SW480 (cell line): ENCODE measurements at regions not wholly inside any gene's neighbourhood (a gene's known extent, or its start where the extent isn't known, plus 50 kb on each side); places are given as distances from the start of the nearest gene placed in this dataset.
A peak's percentile ranks its signal among the peaks of the same experiment; 100 is the strongest.

ENCODE experiments used
- DNase-seq: peaks from one replicate; pipeline ENCODE4 v3.0.0-alpha.2; 2016; ENCODE audit warnings: low spot score

- DNase-seq = peak; percentile 19
Observed at GRCh38 chr14:97517566-97518234, 720.5 kb downstream of the VRK1 start.

- DNase-seq = peak; percentile 73
Observed at GRCh38 chr14:97523936-97524335, 726.8 kb downstream of the VRK1 start.

- peak; percentile 44 for DNase-seq
Observed at GRCh38 chr14:97524589-97525319, 727.6 kb downstream of the VRK1 start.

- DNase-seq = no peak
Observed at GRCh38 chr14:97527993-97528392, 730.8 kb downstream of the VRK1 start.

GRCh38 chr14:97532052-97532451 is 734.9 kb downstream of the VRK1 start:
- DNase-seq = no peak

- no peak for DNase-seq
Observed at GRCh38 chr14:97536421-97536820, 739.2 kb downstream of the VRK1 start.

- DNase-seq = no peak
Observed at GRCh38 chr14:97538749-97539410, 741.7 kb downstream of the VRK1 start.

- DNase-seq = no peak
Observed at GRCh38 chr14:97539411-97539795, 742.2 kb downstream of the VRK1 start.

- peak; percentile 16 for DNase-seq
Observed at GRCh38 chr14:97539884-97540283, 742.7 kb downstream of the VRK1 start.

GRCh38 chr14:97543221-97543620 is 746.0 kb downstream of the VRK1 start:
- no peak for DNase-seq

GRCh38 chr14:97543816-97544215 is 746.6 kb downstream of the VRK1 start:
- no peak for DNase-seq

- DNase-seq = no peak
Observed at GRCh38 chr14:97544571-97544970, 747.4 kb downstream of the VRK1 start.

GRCh38 chr14:97546491-97547230 is 749.5 kb downstream of the VRK1 start:
- DNase-seq = no peak

- no peak for DNase-seq
Observed at GRCh38 chr14:97550463-97550862, 753.3 kb downstream of the VRK1 start.

GRCh38 chr14:97554597-97554996 is 757.4 kb downstream of the VRK1 start:
- no peak for DNase-seq

GRCh38 chr14:97564334-97564733 is 767.2 kb downstream of the VRK1 start:
- DNase-seq = no peak

GRCh38 chr14:97571201-97571600 is 774.0 kb downstream of the VRK1 start:
- no peak for DNase-seq

- no peak for DNase-seq
Observed at GRCh38 chr14:97571866-97572555, 774.8 kb downstream of the VRK1 start.

GRCh38 chr14:97572583-97573458 is 775.6 kb downstream of the VRK1 start:
- no peak for DNase-seq

GRCh38 chr14:97575677-97576076 is 778.5 kb downstream of the VRK1 start:
- DNase-seq = no peak

- no peak for DNase-seq
Observed at GRCh38 chr14:97578982-97579548, 781.9 kb downstream of the VRK1 start.
